MM.1S (cell line): ENCODE measurements at regions not wholly inside any gene's neighbourhood (a gene's known extent, or its start where the extent isn't known, plus 50 kb on each side); places are given as distances from the start of the nearest gene placed in this dataset.

Source experiments
- DNase-seq: peaks from one replicate; pipeline ENCODE4 v3.0.0-alpha.2; 2015
- H2AFZ ChIP-seq: fragments of 300-600 bp; sonication (generic); 2 replicates; pipeline ENCODE4 v1.6.0; 2016; ENCODE audit warnings: antibody characterized with exemption, low read length
- H3F3A ChIP-seq: fragments of 300-600 bp; sonication (generic); 2 replicates; pipeline ENCODE4 v1.6.1; 2016; ENCODE audit warnings: mild to moderate bottlenecking, antibody characterized with exemption, low read length, moderate library complexity, mixed read lengths; ENCODE audit not compliant: insufficient read depth
- H3K27ac ChIP-seq: fragments of 300-600 bp; sonication (generic); 2 replicates; pipeline ENCODE4 v1.5.1; 2016; ENCODE audit warnings: mild to moderate bottlenecking, low read length
- H3K27me3 ChIP-seq: fragments of 300-600 bp; sonication (generic); replicated peaks from 2 replicates; pipeline ENCODE4 v1.6.0; 2016; ENCODE audit warnings: low read length; ENCODE audit not compliant: insufficient read depth
- H3K36me3 ChIP-seq: fragments of 300-600 bp; sonication (generic); replicated peaks from 2 replicates; pipeline ENCODE4 v1.6.1; 2016; ENCODE audit warnings: mild to moderate bottlenecking, low read length, mixed read lengths; ENCODE audit not compliant: insufficient read depth
- H3K4me1 ChIP-seq: fragments of 300-600 bp; sonication (generic); 2 replicates; pipeline ENCODE4 v1.6.1; 2016; ENCODE audit warnings: low read length, mixed read lengths
- H3K4me2 ChIP-seq: fragments of 300-600 bp; sonication (generic); 2 replicates; pipeline ENCODE4 v1.6.0; 2016; ENCODE audit warnings: low read depth, low read length
- H3K4me3 ChIP-seq: fragments of 300-600 bp; sonication (generic); 2 replicates; pipeline ENCODE4 v1.5.1; 2016; ENCODE audit warnings: low read length, mixed read lengths
- H3K79me2 ChIP-seq: fragments of 300-600 bp; sonication (generic); 2 replicates; pipeline ENCODE4 v1.6.1; 2016; ENCODE audit warnings: mixed run types, low read length, mixed read lengths
- H3K9ac ChIP-seq: fragments of 300-600 bp; sonication (generic); 2 replicates; pipeline ENCODE4 v1.6.1; 2016; ENCODE audit warnings: low read length, mixed read lengths
- H3K9me2 ChIP-seq: fragments of 300-600 bp; sonication (generic); replicated peaks from 2 replicates; pipeline ENCODE4 v1.6.1; 2016; ENCODE audit warnings: mild to moderate bottlenecking, low read length, mixed read lengths; ENCODE audit not compliant: insufficient read depth
- H3K9me3 ChIP-seq: fragments of 300-600 bp; sonication (generic); replicated peaks from 2 replicates; pipeline ENCODE4 v1.6.1; 2016; ENCODE audit warnings: mild to moderate bottlenecking, low read length, mixed read lengths; ENCODE audit not compliant: insufficient read depth
- H4K20me1 ChIP-seq: fragments of 300-600 bp; sonication (generic); 2 replicates; pipeline ENCODE4 v1.6.1; 2016; ENCODE audit warnings: mild to moderate bottlenecking, low read length, moderate library complexity, mixed read lengths; ENCODE audit not compliant: insufficient read depth
- EZH2 ChIP-seq: fragments of 300-600 bp; sonication (generic); optimal IDR thresholded peaks from 2 replicates; pipeline ENCODE3; 2017; ENCODE audit warnings: low read depth, mild to moderate bottlenecking, antibody characterized with exemption, low read length, mixed read lengths
- EZH2phosphoT487 ChIP-seq: fragments of 300-600 bp; sonication (generic); IDR thresholded peaks from 2 replicates; pipeline ENCODE4 v1.6.1; 2018; ENCODE audit warnings: antibody characterized with exemption, low read length
- TF ChIP-seq, protein P1 (sequence below): fragments of 300-600 bp; sonication (generic); IDR thresholded peaks from 2 replicates; pipeline ENCODE4 v1.5.1; 2016; ENCODE audit warnings: antibody characterized with exemption, low read length, mixed read lengths

DNA sequence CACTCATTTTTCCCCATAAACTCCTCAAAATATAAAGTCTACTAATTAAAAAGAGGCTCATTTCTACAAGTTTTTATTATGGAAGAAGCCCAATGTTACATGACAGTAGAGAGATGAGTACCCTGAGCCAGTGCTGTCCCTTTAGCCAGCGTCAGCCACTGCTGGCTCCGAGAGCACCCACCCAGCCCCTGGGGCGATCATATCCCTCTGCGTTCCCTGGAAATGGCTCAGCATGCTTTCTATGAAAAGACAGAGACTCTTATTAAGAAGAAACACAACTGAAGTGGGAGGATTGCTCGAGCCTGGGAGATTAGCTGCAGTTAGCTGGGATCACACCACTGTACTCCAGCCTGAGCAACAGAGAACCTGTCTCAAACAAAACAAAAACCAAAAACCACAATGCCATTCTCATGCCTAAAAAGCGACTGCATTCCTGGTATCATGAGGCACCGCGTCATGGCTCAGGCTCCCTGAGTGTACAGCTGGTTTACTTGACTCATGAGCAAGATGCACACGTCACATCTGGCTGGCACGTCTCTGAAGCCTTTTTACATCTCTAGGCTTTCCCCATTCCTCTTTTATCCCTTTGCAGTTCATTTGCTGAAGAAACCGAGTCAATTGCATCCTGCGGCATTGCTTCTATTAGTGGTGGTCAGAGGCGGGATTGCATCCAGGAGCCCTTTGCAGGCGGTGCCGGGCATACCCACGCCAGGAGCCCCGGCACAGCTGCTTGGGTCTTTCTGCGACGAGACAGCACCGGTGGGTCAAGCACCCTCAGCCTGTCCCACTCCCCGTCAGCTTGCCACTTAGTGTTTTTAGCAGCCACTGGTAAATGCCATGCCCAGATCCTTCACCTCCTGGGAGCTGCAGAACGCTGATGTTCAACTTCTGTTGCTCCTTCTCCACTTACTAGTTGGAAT is 119.9 kb downstream of the CTTN start:
- Histone ChIP-seq H3K27me3 (peaks cover 93% of the 10 kb centered on the region), H3K9me2 (no peaks in the 10 kb centered on the region), H3K9me3 (no peaks in the 10 kb centered on the region), H2AFZ (no peak overlapping the region), H3K27ac (no peak overlapping the region), H3K4me1 (no peaks in the 10 kb centered on the region), H4K20me1 (no peaks in the 10 kb centered on the region), H3K9ac (no peak overlapping the region), H3K36me3 (no peaks in the 10 kb centered on the region), H3K4me3 (no peak overlapping the region), H3F3A (no peaks in the 10 kb centered on the region), H3K79me2 (no peaks in the 10 kb centered on the region), H3K4me2 (no peak overlapping the region)
- TF ChIP-seq, protein P1, sequence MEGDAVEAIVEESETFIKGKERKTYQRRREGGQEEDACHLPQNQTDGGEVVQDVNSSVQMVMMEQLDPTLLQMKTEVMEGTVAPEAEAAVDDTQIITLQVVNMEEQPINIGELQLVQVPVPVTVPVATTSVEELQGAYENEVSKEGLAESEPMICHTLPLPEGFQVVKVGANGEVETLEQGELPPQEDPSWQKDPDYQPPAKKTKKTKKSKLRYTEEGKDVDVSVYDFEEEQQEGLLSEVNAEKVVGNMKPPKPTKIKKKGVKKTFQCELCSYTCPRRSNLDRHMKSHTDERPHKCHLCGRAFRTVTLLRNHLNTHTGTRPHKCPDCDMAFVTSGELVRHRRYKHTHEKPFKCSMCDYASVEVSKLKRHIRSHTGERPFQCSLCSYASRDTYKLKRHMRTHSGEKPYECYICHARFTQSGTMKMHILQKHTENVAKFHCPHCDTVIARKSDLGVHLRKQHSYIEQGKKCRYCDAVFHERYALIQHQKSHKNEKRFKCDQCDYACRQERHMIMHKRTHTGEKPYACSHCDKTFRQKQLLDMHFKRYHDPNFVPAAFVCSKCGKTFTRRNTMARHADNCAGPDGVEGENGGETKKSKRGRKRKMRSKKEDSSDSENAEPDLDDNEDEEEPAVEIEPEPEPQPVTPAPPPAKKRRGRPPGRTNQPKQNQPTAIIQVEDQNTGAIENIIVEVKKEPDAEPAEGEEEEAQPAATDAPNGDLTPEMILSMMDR = no peak
- TF ChIP-seq EZH2 (no peak), EZH2phosphoT487 (no peak)
- DNase-seq = no peak

- no peak for TF ChIP-seq EZH2
- no peak for TF ChIP-seq EZH2phosphoT487
- TF ChIP-seq, protein P1 = no peak
- DNase-seq = no peak
- H3K9me2 ChIP-seq = no peaks in the 10 kb centered on the region
- H4K20me1 ChIP-seq = no peaks in the 10 kb centered on the region
- H3K36me3 ChIP-seq = no peaks in the 10 kb centered on the region
- H2AFZ ChIP-seq = no peak overlapping the region
- peaks cover 94% of the 10 kb centered on the region for H3K27me3 ChIP-seq
- no peaks in the 10 kb centered on the region for H3K79me2 ChIP-seq
- H3K9me3 ChIP-seq = no peaks in the 10 kb centered on the region
- H3K4me3 ChIP-seq = no peak overlapping the region
- H3K4me1 ChIP-seq = no peaks in the 10 kb centered on the region
- H3F3A ChIP-seq = no peaks in the 10 kb centered on the region
- H3K4me2 ChIP-seq = no peak overlapping the region
- no peak overlapping the region for H3K27ac ChIP-seq
- no peak overlapping the region for H3K9ac ChIP-seq
These were observed 120.8 kb downstream of the CTTN start for GRCh38 chr11:70519117-70519516.

DNA sequence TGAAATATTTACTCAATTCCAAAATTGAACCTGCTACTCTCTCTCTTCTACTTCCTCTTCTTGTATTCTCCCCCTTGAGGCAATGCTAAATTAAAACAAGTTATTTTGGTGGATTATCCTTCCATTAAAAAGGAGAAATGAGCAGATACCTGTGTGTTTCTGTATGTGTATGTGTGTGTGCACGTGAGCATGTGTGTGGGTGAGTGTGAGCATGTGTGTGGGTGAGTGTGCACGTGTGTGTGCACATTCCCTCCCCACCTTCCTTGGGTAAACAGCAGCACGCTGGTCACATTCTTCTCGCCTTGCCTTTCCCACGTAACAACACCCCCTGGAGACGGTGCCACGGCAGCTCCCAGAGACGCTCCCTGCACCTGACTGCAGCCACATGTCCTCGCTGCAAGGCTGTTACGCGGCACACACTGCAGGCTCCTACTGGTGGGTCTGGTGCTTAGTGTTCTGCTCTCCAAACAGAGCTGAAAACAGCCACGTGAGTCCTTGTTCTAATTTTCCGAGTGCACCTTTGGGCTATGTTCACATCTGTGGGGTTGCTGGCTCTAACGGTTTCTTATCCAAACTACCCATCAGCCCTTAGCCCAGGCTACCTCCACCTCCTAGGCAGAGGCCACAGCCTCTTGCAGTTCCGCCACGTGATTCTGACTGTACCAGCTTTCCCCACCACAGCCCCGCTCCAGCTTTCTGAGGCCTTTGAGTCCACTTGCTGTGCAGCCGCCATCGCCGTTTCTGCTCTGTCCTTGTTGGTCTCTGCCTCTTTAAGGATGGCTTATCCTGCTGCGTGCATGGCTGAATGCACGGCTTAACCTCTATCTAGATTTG is 123.4 kb downstream of the CTTN start:
- H3K9ac ChIP-seq = no peak overlapping the region
- no peak overlapping the region for H2AFZ ChIP-seq
- no peaks in the 10 kb centered on the region for H3K79me2 ChIP-seq
- no peak overlapping the region for H3K4me3 ChIP-seq
- H3K9me3 ChIP-seq = no peaks in the 10 kb centered on the region
- H3F3A ChIP-seq = no peaks in the 10 kb centered on the region
- no peaks in the 10 kb centered on the region for H3K4me1 ChIP-seq
- no peak overlapping the region for H3K27ac ChIP-seq
- H4K20me1 ChIP-seq = no peaks in the 10 kb centered on the region
- H3K9me2 ChIP-seq = no peaks in the 10 kb centered on the region
- H3K27me3 ChIP-seq = peaks cover 93% of the 10 kb centered on the region
- no peaks in the 10 kb centered on the region for H3K36me3 ChIP-seq
- H3K4me2 ChIP-seq = no peak overlapping the region
- no peak for DNase-seq
- TF ChIP-seq EZH2phosphoT487 = no peak
- TF ChIP-seq EZH2 = no peak
- TF ChIP-seq, protein P1 = no peak
